Liver (tissue), 3 donors: ENCODE measurements at regions not wholly inside any gene's neighbourhood (a gene's known extent, or its start where the extent isn't known, plus 50 kb on each side); places are given as distances from the start of the nearest gene placed in this dataset.

Experiments used
- GABPA ChIP-seq, 2 donors: IDR thresholded peaks in 1 of 2; conservative IDR thresholded peaks in 1 of 2; 2 replicates each; pipeline ENCODE4 v1.6.1; 2016; ENCODE audit warnings: antibody characterized with exemption in 2 of 2, mild to moderate bottlenecking in 1 of 2, moderate library complexity in 1 of 2
- RXRA ChIP-seq, 2 donors: IDR thresholded peaks; 2 replicates each; pipeline ENCODE4 v1.6.1; 2017 to 2018; ENCODE audit warnings: antibody characterized with exemption in 2 of 2, mild to moderate bottlenecking in 1 of 2
- YY1 ChIP-seq: IDR thresholded peaks from 2 replicates; pipeline ENCODE4 v1.6.1; 2016; ENCODE audit warnings: antibody characterized with exemption, mild to moderate bottlenecking
- TF ChIP-seq, protein P1 (sequence below): fragments of 150-350 bp; IDR thresholded peaks from 2 replicates; pipeline ENCODE4 v1.5.1; 2017; ENCODE audit warnings: improper control_type of control experiment, low read depth, low read length; ENCODE audit not compliant: missing input control
- TF ChIP-seq, protein P2 (sequence below): IDR thresholded peaks from 2 replicates; pipeline ENCODE4 v1.6.1; 2016; ENCODE audit warnings: antibody characterized with exemption
- donor health status: healthy.
- donor health status: healthy.

DNA sequence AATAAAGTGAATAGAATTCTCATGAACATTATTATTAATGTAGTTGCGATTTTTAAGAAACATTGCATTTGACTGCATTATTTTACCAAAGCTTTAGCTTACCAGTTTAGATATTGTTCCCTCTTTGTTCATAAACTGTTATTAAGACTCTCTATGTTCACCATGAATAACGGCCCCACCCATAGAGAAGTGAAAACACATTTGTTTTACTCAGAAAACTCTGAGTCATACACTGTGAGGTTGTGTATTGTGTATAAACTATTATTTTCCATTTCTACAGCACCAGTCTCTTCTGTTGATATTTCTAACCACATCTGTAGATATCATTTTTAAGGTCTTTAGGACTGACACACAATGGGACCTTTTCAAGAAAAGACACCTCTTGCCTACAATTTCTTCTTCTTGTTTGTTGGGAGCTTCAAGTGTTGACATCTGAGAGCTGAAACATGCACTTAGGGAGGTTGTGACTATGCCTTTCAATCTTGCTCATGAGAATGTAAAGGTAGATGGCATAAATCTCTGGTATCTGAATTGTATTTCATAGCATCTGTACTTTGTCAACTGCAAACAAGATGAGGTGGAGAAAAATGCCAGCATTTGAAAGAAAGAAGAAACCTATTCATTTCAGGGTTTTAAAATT is 252.9 kb upstream of the CDH8 start:
- TF ChIP-seq, protein P1, sequence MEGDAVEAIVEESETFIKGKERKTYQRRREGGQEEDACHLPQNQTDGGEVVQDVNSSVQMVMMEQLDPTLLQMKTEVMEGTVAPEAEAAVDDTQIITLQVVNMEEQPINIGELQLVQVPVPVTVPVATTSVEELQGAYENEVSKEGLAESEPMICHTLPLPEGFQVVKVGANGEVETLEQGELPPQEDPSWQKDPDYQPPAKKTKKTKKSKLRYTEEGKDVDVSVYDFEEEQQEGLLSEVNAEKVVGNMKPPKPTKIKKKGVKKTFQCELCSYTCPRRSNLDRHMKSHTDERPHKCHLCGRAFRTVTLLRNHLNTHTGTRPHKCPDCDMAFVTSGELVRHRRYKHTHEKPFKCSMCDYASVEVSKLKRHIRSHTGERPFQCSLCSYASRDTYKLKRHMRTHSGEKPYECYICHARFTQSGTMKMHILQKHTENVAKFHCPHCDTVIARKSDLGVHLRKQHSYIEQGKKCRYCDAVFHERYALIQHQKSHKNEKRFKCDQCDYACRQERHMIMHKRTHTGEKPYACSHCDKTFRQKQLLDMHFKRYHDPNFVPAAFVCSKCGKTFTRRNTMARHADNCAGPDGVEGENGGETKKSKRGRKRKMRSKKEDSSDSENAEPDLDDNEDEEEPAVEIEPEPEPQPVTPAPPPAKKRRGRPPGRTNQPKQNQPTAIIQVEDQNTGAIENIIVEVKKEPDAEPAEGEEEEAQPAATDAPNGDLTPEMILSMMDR: no peak
- TF ChIP-seq, protein P2, sequence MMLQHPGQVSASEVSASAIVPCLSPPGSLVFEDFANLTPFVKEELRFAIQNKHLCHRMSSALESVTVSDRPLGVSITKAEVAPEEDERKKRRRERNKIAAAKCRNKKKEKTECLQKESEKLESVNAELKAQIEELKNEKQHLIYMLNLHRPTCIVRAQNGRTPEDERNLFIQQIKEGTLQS: no peak
- TF ChIP-seq YY1 (no peak), GABPA (IDR thresholded peaks at IDR 0.05 in 1 of 2, conservative IDR thresholded peaks at IDR 0.05 in 1 of 2) (no peak), RXRA (IDR thresholded peaks at IDR 0.05) (no peak)
